Left forelimb (tissue), 1 donor: ENCODE measurements at regions not wholly inside any gene's neighbourhood (a gene's known extent, or its start where the extent isn't known, plus 50 kb on each side); places are given as distances from the start of the nearest gene placed in this dataset.
"Not testable (repeated sequence)": the region's sequence is repeated elsewhere in the genome, so short reads cannot be mapped to it uniquely, and the experiment has no call there.

Source experiments
- DNase-seq: peaks from one replicate; pipeline ENCODE4 v3.0.0-alpha.2; 2018; ENCODE audit warnings: low spot score

DNA sequence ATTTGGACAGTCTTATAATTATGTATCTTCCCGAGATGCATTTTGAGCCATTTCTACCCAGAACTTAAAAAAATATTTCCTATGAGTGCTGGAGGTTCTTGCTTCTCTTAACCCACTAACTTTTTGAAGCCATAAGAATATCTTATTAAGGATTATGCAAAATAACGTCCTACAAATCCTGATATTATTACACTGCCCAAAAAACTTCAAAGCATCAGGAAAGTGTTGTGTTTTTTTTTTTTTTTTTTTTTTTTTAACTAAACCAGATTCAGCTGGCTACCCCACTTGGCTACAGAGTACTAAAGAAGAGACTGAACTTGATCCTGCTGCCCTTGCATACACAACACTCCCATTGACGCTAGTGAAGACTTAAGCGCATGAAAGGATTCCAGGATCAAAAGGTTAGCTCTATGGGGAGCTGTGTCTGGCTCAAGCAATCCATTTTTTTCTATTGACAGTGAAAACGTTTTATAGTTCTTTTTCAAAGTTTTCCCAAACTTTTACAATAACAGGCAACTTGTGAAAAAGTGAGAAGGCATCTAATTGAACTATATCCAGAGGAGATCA lies 141.4 kb downstream of the KCNRG start:
- DNase-seq: no peak

DNA sequence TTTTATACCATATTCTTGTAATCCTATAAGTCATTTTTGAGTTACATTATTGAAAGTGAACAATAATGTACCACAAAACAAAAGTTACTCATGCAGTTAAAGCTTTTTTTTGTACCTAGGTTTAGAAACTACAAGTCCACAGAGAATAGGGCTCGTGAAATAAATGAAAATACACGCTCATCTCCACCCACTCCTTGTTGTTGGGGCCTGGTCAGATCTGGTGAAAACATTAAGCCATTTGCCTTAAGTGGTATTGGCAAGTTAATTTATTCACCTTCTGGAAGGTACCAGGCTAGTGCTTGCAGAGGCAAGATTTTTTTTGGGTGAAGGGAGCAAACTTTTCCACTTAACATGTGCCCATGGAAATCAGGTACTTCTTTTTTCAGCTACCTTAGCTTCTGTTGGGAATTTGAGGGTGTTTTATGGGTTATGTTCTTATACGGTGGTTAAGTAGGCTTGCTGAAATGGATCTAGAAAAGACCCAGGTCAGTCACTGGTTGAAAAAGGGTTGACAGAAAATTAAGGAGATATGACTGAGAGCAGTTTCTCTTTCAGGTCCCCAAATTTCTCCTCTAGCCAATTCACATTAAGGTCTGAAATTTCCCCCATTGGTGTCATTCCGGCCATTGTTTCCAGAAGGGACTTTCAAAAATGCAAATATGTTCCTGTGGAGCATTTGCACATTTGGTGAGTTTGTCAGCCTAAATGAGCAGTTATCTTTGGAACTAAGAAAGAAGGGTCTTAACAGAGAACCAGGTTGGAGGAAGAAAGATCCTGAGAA lies 143.3 kb downstream of the KCNRG start:
- DNase-seq: no peak

GRCh38 chr13:50159607-50160006 lies 144.4 kb downstream of the KCNRG start:
- DNase-seq: no peak

DNA sequence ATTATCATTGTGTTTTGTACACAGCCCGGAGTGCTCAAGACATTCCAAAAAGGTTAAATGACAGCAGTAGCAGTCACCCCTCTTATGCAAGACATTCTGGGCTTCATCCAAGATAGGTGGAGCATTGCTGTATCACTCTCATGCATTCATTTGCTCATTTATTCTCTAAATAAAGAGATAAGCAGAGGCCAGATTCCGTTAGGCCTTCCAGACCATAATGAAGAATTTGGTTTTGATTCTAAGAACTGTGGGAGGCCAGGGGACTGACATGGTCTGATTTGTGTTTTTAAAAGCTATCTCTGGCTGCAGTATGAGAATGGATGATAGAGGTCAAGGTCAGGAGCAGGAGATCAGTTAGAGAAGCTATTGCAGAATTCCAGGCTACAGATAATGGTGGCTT lies 145.8 kb downstream of the KCNRG start:
- no peak for DNase-seq

GRCh38 chr13:50162001-50162400 lies 146.8 kb downstream of the KCNRG start:
- DNase-seq: no peak

DNA sequence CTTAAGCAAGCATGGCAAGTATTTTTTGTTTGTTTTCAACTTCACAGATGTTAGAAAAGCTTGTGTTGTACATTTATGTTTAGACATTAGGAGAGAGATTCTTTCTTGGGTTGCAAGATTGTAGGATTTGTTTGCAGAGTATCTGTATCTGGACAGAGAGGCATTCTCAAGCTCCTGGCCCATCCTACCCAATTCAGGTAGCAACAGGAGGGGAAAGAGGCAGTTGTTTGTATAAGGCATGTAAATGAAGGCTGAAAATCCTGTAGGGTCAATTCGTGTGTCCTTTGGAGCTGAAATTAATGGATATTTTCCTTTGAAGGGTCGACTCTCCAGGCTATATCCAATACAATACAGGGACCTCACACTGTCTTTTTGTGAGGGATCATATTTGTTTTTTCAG lies 147.3 kb downstream of the KCNRG start:
- DNase-seq: no peak

DNA sequence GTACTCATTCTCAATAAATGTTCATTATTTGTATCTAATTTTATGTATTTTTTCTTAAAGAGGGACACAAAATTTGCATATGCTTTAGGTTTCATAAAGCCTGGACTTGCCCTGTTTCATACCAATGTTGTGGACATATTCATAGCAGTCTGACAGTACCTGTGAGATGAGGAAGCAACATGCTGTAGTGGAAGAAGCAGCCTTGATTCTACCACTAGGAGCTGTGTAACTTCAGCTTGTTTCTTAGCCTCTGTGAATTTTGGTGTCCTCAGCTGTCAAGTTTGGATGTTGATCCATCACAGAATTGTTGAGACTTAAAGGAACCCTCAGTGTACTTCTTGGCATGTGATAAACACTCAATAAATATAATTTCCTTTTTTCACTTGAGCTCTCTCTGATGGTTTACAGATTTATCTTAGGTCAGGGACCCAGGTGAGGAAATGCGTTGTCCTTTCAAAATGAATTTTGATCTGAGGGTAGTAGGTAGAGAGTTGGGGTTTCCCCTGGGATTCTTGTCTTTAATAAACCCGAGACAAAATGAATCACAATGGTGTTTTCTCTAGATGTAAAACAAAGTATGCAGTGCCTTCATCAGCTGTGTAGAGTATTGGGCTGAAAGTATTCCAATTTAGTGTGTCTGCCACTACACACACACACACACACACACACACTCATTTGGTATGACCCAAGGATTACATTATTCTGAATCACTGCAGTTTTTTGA lies 152.1 kb downstream of the KCNRG start:
- no peak for DNase-seq

DNA sequence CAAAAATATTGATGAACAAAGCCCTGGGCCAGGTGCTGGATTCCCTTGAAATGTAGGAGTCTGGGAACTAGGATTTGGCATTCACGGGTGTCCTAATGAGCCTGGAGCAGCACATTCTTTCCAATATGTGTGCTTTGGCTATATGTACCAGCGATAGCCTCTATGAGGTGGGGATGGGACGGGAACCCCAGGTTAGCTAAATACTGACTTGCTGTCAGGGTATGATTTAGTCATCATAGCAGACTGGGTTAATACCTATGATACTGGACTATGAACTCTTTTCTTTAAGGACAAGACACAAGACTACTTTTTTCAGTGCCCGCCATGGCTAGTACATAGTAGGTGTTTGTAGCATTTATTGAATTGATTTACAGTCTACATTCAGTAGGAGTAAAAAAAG lies 152.7 kb downstream of the KCNRG start:
- DNase-seq: no peak

GRCh38 chr13:50168786-50169185 lies 153.5 kb downstream of the KCNRG start:
- DNase-seq: no peak

DNA sequence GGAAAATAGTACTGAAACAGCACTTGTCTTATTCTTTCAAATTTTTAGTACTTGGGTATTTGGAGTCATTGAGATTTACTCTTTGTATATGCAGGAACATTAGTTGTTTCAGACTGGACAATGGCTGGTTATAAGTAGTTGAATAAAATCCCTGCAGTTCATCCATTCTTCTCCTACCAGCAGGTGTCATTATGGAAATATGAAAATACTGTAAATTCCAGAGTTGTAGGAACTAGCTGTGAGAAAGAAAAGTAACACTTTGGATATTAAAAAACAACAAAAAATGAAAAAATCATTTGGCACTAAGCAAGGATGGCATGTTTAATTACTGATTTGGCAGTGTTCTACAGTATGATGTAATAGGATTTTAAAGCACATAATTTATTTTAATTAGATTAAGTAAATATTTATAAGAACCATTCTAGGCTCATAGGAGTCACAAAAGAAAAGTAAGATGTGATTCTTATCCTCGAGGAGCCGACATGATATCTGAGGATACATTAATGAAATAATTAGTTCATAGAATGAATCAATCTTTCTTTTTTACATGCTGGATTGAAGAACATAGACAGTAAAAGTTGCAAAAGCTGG lies 155.3 kb downstream of the KCNRG start:
- no peak for DNase-seq

GRCh38 chr13:50171590-50172282 lies 156.5 kb downstream of the KCNRG start:
- DNase-seq: no peak

GRCh38 chr13:50173045-50173444 lies 157.8 kb downstream of the KCNRG start:
- not testable (repeated sequence) for DNase-seq

- no peak for DNase-seq
These were observed 159.4 kb downstream of the KCNRG start for GRCh38 chr13:50174630-50175029.

DNA sequence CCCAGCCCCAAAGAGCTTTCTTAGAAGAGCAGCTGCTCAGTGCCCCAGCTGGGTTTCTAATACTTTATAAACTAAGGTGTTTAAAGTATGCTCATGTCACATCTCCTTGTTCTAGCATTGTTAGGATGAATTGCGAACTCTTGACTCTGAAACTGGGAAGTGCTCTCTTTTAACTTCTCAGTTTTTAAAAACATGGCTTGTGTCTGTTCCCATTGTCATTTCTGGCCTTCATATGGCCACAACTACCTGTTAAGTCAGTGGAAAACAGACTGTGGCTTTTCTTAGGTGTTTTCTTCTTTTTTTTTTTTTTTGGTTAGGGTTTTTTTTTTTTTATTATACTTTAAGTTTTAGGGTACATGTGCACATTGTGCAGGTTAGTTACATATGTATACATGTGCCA lies 164.7 kb downstream of the KCNRG start:
- no peak for DNase-seq

- DNase-seq: not testable (repeated sequence)
These were observed 170.8 kb downstream of the KCNRG start for GRCh38 chr13:50185769-50186763.

DNA sequence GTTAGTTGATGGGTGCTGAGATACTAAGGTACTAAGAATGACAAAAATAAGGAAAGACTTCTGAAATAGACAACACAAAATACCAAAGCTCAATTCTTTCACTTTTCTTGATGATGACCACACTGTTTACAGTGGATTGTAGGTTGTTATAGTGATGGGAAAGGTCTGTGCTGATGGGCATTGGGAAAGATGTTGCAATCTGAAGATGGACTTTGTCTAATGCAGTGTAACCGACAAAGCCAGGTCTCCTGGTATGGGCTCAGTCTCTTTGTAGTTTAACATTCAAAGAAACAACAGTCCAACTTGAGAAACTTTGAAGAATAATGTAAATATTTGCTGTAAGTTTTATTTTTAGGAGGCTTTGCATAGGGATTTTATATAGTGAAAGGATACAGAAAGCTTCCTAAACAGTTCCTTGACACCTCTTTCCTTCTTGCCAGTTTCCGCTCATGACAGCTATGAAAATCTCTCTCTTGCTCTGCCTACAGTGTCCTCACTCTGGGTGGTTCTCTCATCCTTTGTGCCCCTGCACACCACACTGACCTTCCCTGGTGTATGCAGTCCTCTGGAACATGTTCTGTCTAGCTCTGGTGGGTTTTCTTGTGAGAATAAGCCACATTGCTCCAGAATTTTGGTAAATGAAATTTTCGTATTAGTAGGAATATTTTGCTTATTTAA lies 172.2 kb downstream of the KCNRG start:
- DNase-seq: no peak

DNA sequence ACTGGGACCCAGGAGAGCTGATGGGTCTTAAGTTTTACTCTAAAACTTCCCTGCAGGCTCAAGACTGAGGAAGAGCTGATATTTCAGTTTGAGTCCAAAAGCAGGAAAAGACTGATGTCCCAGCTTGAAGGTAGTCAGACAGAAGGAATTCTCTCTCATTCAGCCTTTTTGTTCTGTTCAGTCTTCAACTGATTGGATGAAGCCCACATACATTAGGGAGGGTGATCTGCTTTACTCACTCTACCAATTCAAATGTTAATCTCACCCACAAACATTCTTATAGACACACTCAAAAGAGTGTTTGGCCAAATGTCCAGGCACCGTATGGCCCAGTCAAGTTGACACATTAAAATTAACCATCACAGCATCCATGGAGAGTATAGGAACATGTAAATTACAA lies 173.5 kb downstream of the KCNRG start:
- no peak for DNase-seq

DNA sequence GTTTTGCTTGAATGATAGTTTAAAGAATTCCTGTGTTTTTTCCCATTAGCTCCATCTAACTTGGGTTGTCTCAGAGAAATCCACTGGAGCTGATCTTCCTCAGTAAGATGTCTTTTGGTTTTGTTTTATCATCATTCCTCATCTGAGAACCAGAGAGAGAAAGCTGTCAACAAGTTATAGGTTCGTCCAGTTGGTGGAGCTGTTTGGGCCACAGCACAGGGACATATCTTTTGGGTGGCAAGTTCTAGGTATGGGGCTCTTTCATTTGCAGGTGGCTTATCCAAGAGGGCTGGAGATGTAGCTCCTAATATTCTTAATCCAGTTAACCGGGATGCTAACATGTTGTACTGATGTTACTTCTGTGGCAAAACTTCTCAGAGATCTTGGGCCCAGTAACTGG lies 174.2 kb downstream of the KCNRG start:
- no peak for DNase-seq

- DNase-seq: no peak
These were observed 175.8 kb downstream of the KCNRG start for GRCh38 chr13:50191004-50191403.

GRCh38 chr13:50192272-50192813 lies 177.1 kb downstream of the KCNRG start:
- no peak for DNase-seq
